Activated CD4-positive, alpha-beta memory T cell treated with anti-CD3 and anti-CD28 coated beads for 36 hours (primary cell): ENCODE measurements at regions not wholly inside any gene's neighbourhood (a gene's known extent, or its start where the extent isn't known, plus 50 kb on each side); places are given as distances from the start of the nearest gene placed in this dataset.

Source experiments
- CTCF ChIA-PET: fragments of 350-600 bp; sonication (Branson Sonifier 250); formaldehyde crosslinking; loops from one replicate; lab custom pipeline; 2021; ENCODE audit warnings: antibody characterized with exemption, inconsistent platforms; lab: Charles Lee
- POLR2A ChIA-PET: fragments of 350-600 bp; sonication (Branson Sonifier 250); formaldehyde crosslinking; loops from one replicate; lab custom pipeline; 2021; ENCODE audit warnings: antibody characterized with exemption; lab: Charles Lee
- DNase-seq: peaks from one replicate; pipeline ENCODE4 v3.0.0-alpha.2; 2020
- H3K27ac Mint-ChIP-seq: one replicate; pipeline ENCODE4 v1.8.0; 2021; ENCODE audit warnings: mixed read lengths
- H3K27me3 Mint-ChIP-seq: one replicate; pipeline ENCODE4 v1.8.0; 2021; ENCODE audit warnings: mixed read lengths
- H3K36me3 Mint-ChIP-seq: one replicate; pipeline ENCODE4 v1.8.0; 2021; ENCODE audit warnings: mixed read lengths
- H3K4me1 Mint-ChIP-seq: one replicate; pipeline ENCODE4 v1.8.0; 2021; ENCODE audit warnings: low read depth, mixed read lengths
- H3K4me3 Mint-ChIP-seq: one replicate; pipeline ENCODE4 v1.8.0; 2021; ENCODE audit warnings: mild to moderate bottlenecking, mixed read lengths
- H3K9me3 Mint-ChIP-seq: one replicate; pipeline ENCODE4 v1.8.0; 2021; ENCODE audit warnings: mixed read lengths
- intact Hi-C: fragments of 100-400 bp; cut with micrococcal nuclease; formaldehyde crosslinking; loops from one replicate; pipeline ENCODE4 v1.15.1; 2023

DNA sequence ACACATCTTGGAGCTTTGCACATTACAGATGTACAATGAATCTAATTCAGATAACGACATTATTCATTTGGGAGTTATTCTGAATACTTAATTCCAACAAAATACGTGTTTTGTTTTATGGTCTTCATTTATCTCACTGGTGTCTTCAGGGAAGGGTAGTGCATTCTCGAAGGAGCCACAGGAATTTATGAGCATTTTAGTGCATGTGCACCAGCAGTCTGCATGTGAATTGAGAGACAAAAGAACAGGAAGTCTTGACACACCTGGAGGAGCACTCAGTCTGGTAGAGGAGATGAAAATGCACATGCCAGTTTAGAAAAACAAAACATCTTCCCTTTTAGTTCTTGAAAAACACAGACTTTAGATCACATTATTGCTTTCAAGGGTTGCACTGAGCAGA, 228.7 kb downstream of the LRATD1 start:
- no peaks in the 10 kb centered on the region for H3K27me3 Mint-ChIP-seq
- no peaks in the 10 kb centered on the region for H3K36me3 Mint-ChIP-seq
- H3K9me3 Mint-ChIP-seq, result peaks cover 10% of the 10 kb centered on the region
- no peaks in the 10 kb centered on the region for H3K4me1 Mint-ChIP-seq
- no peak overlapping the region for H3K27ac Mint-ChIP-seq
- no peak overlapping the region for H3K4me3 Mint-ChIP-seq
- intact Hi-C loops, result no loop called here
- CTCF ChIA-PET, result no interaction called here
- POLR2A ChIA-PET, result no interaction called here
- no peak for DNase-seq

- no peaks in the 10 kb centered on the region for H3K27me3 Mint-ChIP-seq
Observed at GRCh38 chr2:14866736-14867352, 234.3 kb downstream of the LRATD1 start.

DNA sequence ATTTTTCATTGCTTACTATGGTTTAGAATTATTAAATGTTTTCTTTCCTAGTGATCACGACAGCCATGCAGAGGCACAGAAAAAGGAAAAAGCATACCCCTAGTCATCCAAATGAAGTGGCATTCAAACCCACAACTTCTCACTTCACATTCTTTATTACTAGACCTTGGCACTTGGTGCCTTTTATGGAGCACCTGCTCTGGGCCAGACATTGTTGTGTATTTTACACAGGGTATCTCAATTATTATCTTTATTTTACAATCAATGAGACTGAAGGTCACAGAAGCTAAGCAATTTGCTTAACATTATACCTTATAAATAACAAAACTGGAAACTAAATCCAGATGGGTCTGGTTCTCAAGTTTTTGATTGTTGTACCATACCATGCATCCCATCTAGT, 235.3 kb downstream of the LRATD1 start:
- Mint-ChIP-seq H3K4me3 (no peak overlapping the region), H3K36me3 (no peaks in the 10 kb centered on the region), H3K27ac (no peak overlapping the region), H3K4me1 (no peaks in the 10 kb centered on the region), H3K27me3 (no peaks in the 10 kb centered on the region), H3K9me3 (peaks cover 7% of the 10 kb centered on the region)
- CTCF ChIA-PET, result no interaction called here
- POLR2A ChIA-PET, result no interaction called here
- intact Hi-C loops, result no loop called here
- DNase-seq, result no peak

More at GRCh38 chr2:14866736-14867352, 234.3 kb downstream of the LRATD1 start:
- Mint-ChIP-seq H3K9me3 (peaks cover 6% of the 10 kb centered on the region), H3K4me1 (no peaks in the 10 kb centered on the region), H3K36me3 (no peaks in the 10 kb centered on the region), H3K4me3 (no peak overlapping the region), H3K27ac (no peak overlapping the region)
- intact Hi-C loops, result no loop called here
- DNase-seq, result no peak
- ChIA-PET CTCF (no interaction called here), POLR2A (no interaction called here)

DNA sequence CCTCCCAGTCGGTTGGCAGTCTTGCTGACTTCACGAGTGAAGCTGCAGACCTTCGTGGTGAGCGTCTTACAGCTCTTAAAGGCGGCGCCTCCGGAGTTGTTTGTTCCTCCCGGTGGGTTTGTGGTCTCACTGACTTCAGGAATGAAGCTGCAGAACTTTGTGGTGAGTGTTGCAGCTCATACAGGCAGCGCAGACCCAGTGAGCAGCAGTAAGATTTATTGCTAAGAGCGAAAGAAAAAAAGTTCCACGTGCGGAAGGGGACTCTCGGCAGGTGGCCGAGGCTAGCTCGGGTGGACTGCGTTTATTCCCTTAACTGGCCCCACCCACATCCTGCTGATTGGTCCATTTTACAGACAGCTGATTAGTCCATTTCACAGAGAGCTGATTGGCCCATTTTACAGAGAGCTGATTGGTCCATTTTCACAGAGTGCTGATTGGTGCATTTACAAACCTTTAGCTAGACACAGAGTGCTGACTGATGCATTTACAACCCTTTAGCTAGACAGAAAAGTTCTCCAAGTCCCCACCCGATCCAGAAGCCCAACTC, 240.3 kb downstream of the LRATD1 start:
- H3K36me3 Mint-ChIP-seq, result no peaks in the 10 kb centered on the region
- no peak overlapping the region for H3K4me3 Mint-ChIP-seq
- H3K27me3 Mint-ChIP-seq, result no peaks in the 10 kb centered on the region
- no peaks in the 10 kb centered on the region for H3K4me1 Mint-ChIP-seq
- peak; percentile 8 for DNase-seq
- H3K9me3 Mint-ChIP-seq, result peaks cover 7% of the 10 kb centered on the region
- CTCF ChIA-PET, result interaction anchor here (0.6 kb wide), 1 partner anchor 408 kb away, joined by 4 read pairs; no protein-coding TSS in a partner anchor
- POLR2A ChIA-PET, result no interaction called here
- intact Hi-C loops, result no loop called here
- no peak overlapping the region for H3K27ac Mint-ChIP-seq

GRCh38 chr2:14881651-14882327, 249.3 kb downstream of the LRATD1 start:
- CTCF ChIA-PET, result no interaction called here
- no peaks in the 10 kb centered on the region for H3K9me3 Mint-ChIP-seq

GRCh38 chr2:14884651-14885050, 252.1 kb downstream of the LRATD1 start:
- no peaks in the 10 kb centered on the region for H3K36me3 Mint-ChIP-seq
- POLR2A ChIA-PET, result no interaction called here
- H3K9me3 Mint-ChIP-seq, result no peaks in the 10 kb centered on the region
- intact Hi-C loops, result no loop called here
- H3K4me3 Mint-ChIP-seq, result no peak overlapping the region
- no peaks in the 10 kb centered on the region for H3K4me1 Mint-ChIP-seq
- DNase-seq, result no peak
- no peak overlapping the region for H3K27ac Mint-ChIP-seq
- H3K27me3 Mint-ChIP-seq, result no peaks in the 10 kb centered on the region
- CTCF ChIA-PET, result no interaction called here

More at GRCh38 chr2:14881651-14882327, 249.3 kb downstream of the LRATD1 start:
- H3K27me3 Mint-ChIP-seq, result no peaks in the 10 kb centered on the region
- intact Hi-C loops, result no loop called here
- POLR2A ChIA-PET, result no interaction called here
- no peaks in the 10 kb centered on the region for H3K36me3 Mint-ChIP-seq
- no peak overlapping the region for H3K4me3 Mint-ChIP-seq
- H3K4me1 Mint-ChIP-seq, result no peaks in the 10 kb centered on the region
- DNase-seq, result no peak
- no peak overlapping the region for H3K27ac Mint-ChIP-seq

DNA sequence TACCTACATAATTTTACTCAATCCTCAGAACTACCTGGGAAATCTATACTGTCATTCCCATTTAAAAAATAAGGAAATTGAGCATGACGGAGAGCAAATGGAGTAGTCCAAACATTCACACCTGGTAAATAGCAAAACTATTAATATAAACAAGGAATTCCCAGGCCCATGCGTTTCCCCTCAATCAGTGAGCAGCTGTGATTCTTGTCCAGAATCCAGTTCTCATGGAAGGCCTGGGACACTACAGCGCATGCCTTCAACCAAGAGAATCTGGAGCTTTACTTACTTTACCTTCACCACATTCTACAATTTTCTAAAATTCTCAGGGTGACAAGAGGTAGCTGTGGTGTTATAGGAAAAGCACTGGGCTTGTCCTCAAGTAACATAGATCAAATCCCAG, 259.0 kb downstream of the LRATD1 start:
- DNase-seq, result no peak
- Mint-ChIP-seq H3K27ac (no peak overlapping the region), H3K36me3 (no peaks in the 10 kb centered on the region), H3K9me3 (no peaks in the 10 kb centered on the region), H3K4me1 (no peaks in the 10 kb centered on the region), H3K4me3 (no peak overlapping the region), H3K27me3 (no peaks in the 10 kb centered on the region)
- intact Hi-C loops, result no loop called here
- ChIA-PET POLR2A (no interaction called here), CTCF (interaction anchor here (1.1 kb wide), 1 partner anchor 12 kb away, joined by 3 read pairs; no protein-coding TSS in a partner anchor)

GRCh38 chr2:14896330-14897030, 264.0 kb downstream of the LRATD1 start:
- no peak overlapping the region for H3K27ac Mint-ChIP-seq
- intact Hi-C loops, result no loop called here
- no peaks in the 10 kb centered on the region for H3K4me1 Mint-ChIP-seq
- H3K9me3 Mint-ChIP-seq, result no peaks in the 10 kb centered on the region
- DNase-seq, result no peak
- no peaks in the 10 kb centered on the region for H3K27me3 Mint-ChIP-seq
- ChIA-PET CTCF (no interaction called here), POLR2A (no interaction called here)
- no peak overlapping the region for H3K4me3 Mint-ChIP-seq
- H3K36me3 Mint-ChIP-seq, result no peaks in the 10 kb centered on the region

GRCh38 chr2:14899621-14900414, 267.3 kb downstream of the LRATD1 start:
- no peak overlapping the region for H3K27ac Mint-ChIP-seq
- intact Hi-C loops, result loop anchor here (5.0 kb wide), 1 partner anchor 42 kb away; no protein-coding TSS in a partner anchor
- H3K9me3 Mint-ChIP-seq, result no peaks in the 10 kb centered on the region
- H3K4me3 Mint-ChIP-seq, result no peak overlapping the region
- no peaks in the 10 kb centered on the region for H3K27me3 Mint-ChIP-seq
- H3K36me3 Mint-ChIP-seq, result no peaks in the 10 kb centered on the region
- H3K4me1 Mint-ChIP-seq, result no peaks in the 10 kb centered on the region
- ChIA-PET CTCF (no interaction called here), POLR2A (no interaction called here)
- no peak for DNase-seq

DNA sequence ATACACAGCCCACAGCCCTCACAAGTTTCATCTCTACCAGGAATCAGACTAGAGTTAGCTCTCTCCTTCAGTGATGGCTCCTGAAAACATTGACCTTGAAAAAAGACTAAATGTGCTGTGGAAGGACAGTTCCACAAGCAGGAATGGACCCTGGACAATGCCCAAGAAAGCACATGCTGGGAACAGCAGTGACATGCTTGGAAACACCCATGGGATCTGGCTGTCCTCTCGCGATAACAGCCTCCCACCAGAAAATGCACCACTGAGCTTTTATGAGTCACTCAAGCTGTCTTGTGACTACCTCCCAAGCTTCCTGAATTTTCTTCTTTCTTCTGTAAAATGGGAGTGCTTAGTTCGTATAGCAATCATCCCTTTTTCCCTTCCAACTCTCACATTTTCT, 269.2 kb downstream of the LRATD1 start:
- Mint-ChIP-seq H3K27ac (no peak overlapping the region), H3K9me3 (no peaks in the 10 kb centered on the region), H3K4me1 (no peaks in the 10 kb centered on the region), H3K27me3 (no peaks in the 10 kb centered on the region), H3K4me3 (no peak overlapping the region), H3K36me3 (no peaks in the 10 kb centered on the region)
- DNase-seq, result no peak
- intact Hi-C loops, result loop anchor here (2.0 to 5.0 kb wide), 2 partner anchors 41 to 675 kb away; no protein-coding TSS in a partner anchor
- CTCF ChIA-PET, result interaction anchor here (0.7 kb wide), 1 partner anchor 26 kb away, joined by 3 read pairs; no protein-coding TSS in a partner anchor
- POLR2A ChIA-PET, result no interaction called here

DNA sequence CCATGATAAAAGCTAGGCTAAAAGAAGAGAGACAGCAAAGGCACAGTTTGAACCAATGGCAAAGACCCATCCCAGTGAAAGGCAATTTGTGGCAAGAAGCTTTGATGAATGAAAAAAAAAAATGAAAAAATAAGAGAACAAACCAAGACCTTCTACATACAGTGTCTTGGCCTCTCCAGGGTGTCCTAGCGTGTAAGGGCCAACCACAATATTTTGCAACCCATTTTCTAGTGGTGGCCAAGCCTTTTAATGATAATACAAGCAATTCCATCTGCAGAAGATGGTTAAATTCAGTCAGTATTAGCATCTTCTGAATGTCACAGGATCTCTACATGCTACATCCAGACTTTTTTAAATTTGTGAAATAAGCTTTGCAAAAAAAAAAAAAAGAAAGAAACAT, 270.4 kb downstream of the LRATD1 start:
- intact Hi-C loops, result loop anchor here (2.0 to 5.0 kb wide), 2 partner anchors 39 to 674 kb away; no protein-coding TSS in a partner anchor
- ChIA-PET CTCF (interaction anchor here (0.6 to 1.3 kb wide), 4 partner anchors 10 to 15 kb away, joined by 3 read pairs; no protein-coding TSS in a partner anchor), POLR2A (no interaction called here)
- no peak overlapping the region for H3K4me3 Mint-ChIP-seq
- H3K27ac Mint-ChIP-seq, result no peak overlapping the region
- no peak for DNase-seq
- no peaks in the 10 kb centered on the region for H3K9me3 Mint-ChIP-seq
- H3K36me3 Mint-ChIP-seq, result no peaks in the 10 kb centered on the region
- no peaks in the 10 kb centered on the region for H3K4me1 Mint-ChIP-seq
- H3K27me3 Mint-ChIP-seq, result no peaks in the 10 kb centered on the region
